ENCODE measurements at regions not wholly inside any gene's neighbourhood (a gene's known extent, or its start where the extent isn't known, plus 50 kb on each side); places are given as distances from the start of the nearest gene placed in this dataset.

- CTCF ChIA-PET, result no interaction called here
- POLR2A ChIA-PET, result no interaction called here
- FAIRE-seq (no peak), DNase-seq (ENCODE audit: low read depth, low spot score) (no peak)
- H3K9me3 ChIP-seq (replicated peaks; ENCODE audit: control insufficient read depth, insufficient read depth, low read length), result no peaks in the 10 kb centered on the region
- TF ChIP-seq MYC (IDR thresholded peaks at IDR 0.05; ENCODE audit: low read depth, low read length) (no peak), POLR2AphosphoS5 (IDR thresholded peaks at IDR 0.05; ENCODE audit: insufficient read depth, low read depth, low read length) (no peak), CTCF (IDR thresholded peaks at IDR 0.05; ENCODE audit: extremely low read depth in 1 of 2, insufficient read depth in 1 of 2, low read depth in 1 of 2, low read length in 2 of 2) (no peak), POLR2A (IDR thresholded peaks at IDR 0.05; ENCODE audit: low read depth, low read length) (no peak), EZH2 (IDR thresholded peaks at IDR 0.05; ENCODE audit: borderline replicate concordance, low read depth, low read length, severe bottlenecking) (no peak)
- H3K27ac ChIP-seq (ENCODE audit: insufficient read depth, low read depth, low read length), result no peak overlapping the region
- dilution Hi-C loops (cut with MboI; ENCODE audit: extremely low pct_ligation_motif_present, low sequenced_read_pairs) (no loop called here), intact Hi-C loops (cut with micrococcal nuclease) (no loop called here)
- no peaks in the 10 kb centered on the region for H3K4me1 ChIP-seq (ENCODE audit: control insufficient read depth, extremely low read depth, insufficient read depth, low read length)
- no TSS peak for BruUV-seq (replicated peaks)
- H2AFZ ChIP-seq (ENCODE audit: low read depth, low read length), result no peak overlapping the region
- H3K9ac ChIP-seq (replicated peaks; ENCODE audit: extremely low read depth, insufficient read depth, low read length), result no peak overlapping the region
- H3K79me2 ChIP-seq (ENCODE audit: control insufficient read depth, insufficient read depth, low read length), result no peaks in the 10 kb centered on the region
- H3K4me3 ChIP-seq (replicated peaks in 1 of 3; ENCODE audit: insufficient read depth in 1 of 3, low read depth in 1 of 3, low read length in 3 of 3), result no peak overlapping the region
- no peaks in the 10 kb centered on the region for H3K9me1 ChIP-seq (replicated peaks; ENCODE audit: control insufficient read depth, extremely low read depth, insufficient read depth, low read length)
- no peaks in the 10 kb centered on the region for H4K20me1 ChIP-seq (replicated peaks; ENCODE audit: control insufficient read depth, extremely low read depth, insufficient read depth, low read length)
- no peaks in the 10 kb centered on the region for H3K36me3 ChIP-seq (ENCODE audit: control insufficient read depth in 2 of 2, extremely low read depth in 1 of 2, insufficient read depth in 2 of 2, low read length in 2 of 2)
- H3K27me3 ChIP-seq (ENCODE audit: control insufficient read depth in 2 of 2, insufficient read depth in 2 of 2, low read length in 2 of 2), result no peaks in the 10 kb centered on the region
- no peak overlapping the region for H3K4me2 ChIP-seq (ENCODE audit: insufficient read depth, low read length)
Observed at GRCh38 chr10:83934062-83934461, 205.2 kb upstream of the GHITM start.

DNA sequence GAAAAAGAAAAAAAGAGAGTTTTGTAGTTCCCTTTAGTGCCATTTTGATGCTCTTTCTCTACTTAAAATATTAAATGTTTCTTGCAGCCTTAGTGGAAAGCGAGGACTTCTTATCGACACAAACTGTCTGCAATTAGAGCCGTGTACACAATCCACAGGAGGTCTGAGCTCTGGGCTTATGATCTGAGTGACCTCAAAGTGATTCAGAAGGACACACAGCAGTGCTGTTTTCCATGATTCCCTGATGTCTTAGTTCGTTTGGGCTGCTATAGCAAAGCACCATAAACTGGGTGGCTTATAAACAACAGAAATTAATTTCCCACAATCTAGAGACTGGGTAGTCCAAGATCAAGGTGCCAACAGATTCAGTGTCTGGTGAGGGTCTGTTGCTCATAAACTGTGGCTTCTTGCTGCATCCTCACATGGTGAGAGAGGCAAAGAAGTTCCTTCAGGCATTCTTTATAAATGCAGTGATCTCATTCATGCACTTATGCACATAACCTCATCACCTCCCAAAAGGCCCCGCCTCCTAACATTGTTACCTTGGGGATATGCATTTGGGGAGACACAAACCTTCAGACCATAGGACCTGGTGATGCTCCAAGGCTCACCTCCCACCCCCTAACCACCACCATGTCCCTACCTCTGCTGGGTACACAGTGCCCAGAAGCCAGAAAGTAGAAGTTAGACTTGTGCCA, 204.5 kb upstream of the GHITM start:
- no peak for TF ChIP-seq POLR2AphosphoS5 (IDR thresholded peaks at IDR 0.05; ENCODE audit: insufficient read depth, low read depth, low read length)
- TF ChIP-seq JUN (IDR thresholded peaks at IDR 0.05; ENCODE audit: borderline replicate concordance, insufficient read depth, insufficient read length, low read depth), result no peak
- no peak for TF ChIP-seq FOS (IDR thresholded peaks at IDR 0.05; ENCODE audit: borderline replicate concordance, insufficient read depth, low read length)
- no peak for TF ChIP-seq CTCF (IDR thresholded peaks at IDR 0.05; ENCODE audit: extremely low read depth in 1 of 2, insufficient read depth in 1 of 2, low read depth in 1 of 2, low read length in 2 of 2)
- TF ChIP-seq MAX (IDR thresholded peaks at IDR 0.05; ENCODE audit: insufficient read depth, insufficient read length), result no peak
- no peak for TF ChIP-seq POLR2A (IDR thresholded peaks at IDR 0.05; ENCODE audit: low read depth, low read length)
- TF ChIP-seq EZH2 (IDR thresholded peaks at IDR 0.05; ENCODE audit: borderline replicate concordance, low read depth, low read length, severe bottlenecking), result no peak
- TF ChIP-seq GATA2 (IDR thresholded peaks at IDR 0.05; ENCODE audit: insufficient read depth, insufficient read length, low read depth, low read length), result no peak
- no peak for TF ChIP-seq MYC (IDR thresholded peaks at IDR 0.05; ENCODE audit: low read depth, low read length)
- H3K9ac ChIP-seq (replicated peaks; ENCODE audit: extremely low read depth, insufficient read depth, low read length), result no peak overlapping the region
- no peak overlapping the region for H3K4me3 ChIP-seq (replicated peaks in 1 of 3; ENCODE audit: insufficient read depth in 1 of 3, low read depth in 1 of 3, low read length in 3 of 3)
- no peak overlapping the region for H3K27ac ChIP-seq (ENCODE audit: insufficient read depth, low read depth, low read length)
- dilution Hi-C loops (cut with MboI; ENCODE audit: extremely low pct_ligation_motif_present, low sequenced_read_pairs), result no loop called here
- no peaks in the 10 kb centered on the region for H3K9me1 ChIP-seq (replicated peaks; ENCODE audit: control insufficient read depth, extremely low read depth, insufficient read depth, low read length)
- no peaks in the 10 kb centered on the region for H4K20me1 ChIP-seq (replicated peaks; ENCODE audit: control insufficient read depth, extremely low read depth, insufficient read depth, low read length)
- intact Hi-C loops (cut with micrococcal nuclease), result no loop called here
- H3K4me2 ChIP-seq (ENCODE audit: insufficient read depth, low read length), result no peak overlapping the region
- H3K79me2 ChIP-seq (ENCODE audit: control insufficient read depth, insufficient read depth, low read length), result no peaks in the 10 kb centered on the region
- no peak for DNase-seq (ENCODE audit: low read depth, low spot score)
- ChIA-PET POLR2A (no interaction called here), CTCF (no interaction called here)
- H3K27me3 ChIP-seq (ENCODE audit: control insufficient read depth in 2 of 2, insufficient read depth in 2 of 2, low read length in 2 of 2), result no peaks in the 10 kb centered on the region
- no TSS peak for BruUV-seq (replicated peaks)
- no peaks in the 10 kb centered on the region for H3K9me3 ChIP-seq (replicated peaks; ENCODE audit: control insufficient read depth, insufficient read depth, low read length)
- no peak for FAIRE-seq
- H3K4me1 ChIP-seq (ENCODE audit: control insufficient read depth, extremely low read depth, insufficient read depth, low read length), result no peaks in the 10 kb centered on the region
- H2AFZ ChIP-seq (ENCODE audit: low read depth, low read length), result no peak overlapping the region
- H3K36me3 ChIP-seq (ENCODE audit: control insufficient read depth in 2 of 2, extremely low read depth in 1 of 2, insufficient read depth in 2 of 2, low read length in 2 of 2), result no peaks in the 10 kb centered on the region

Data from endothelial cell of umbilical vein (primary cell).